NOMO-1 (cell line): ENCODE measurements at regions not wholly inside any gene's neighbourhood (a gene's known extent, or its start where the extent isn't known, plus 50 kb on each side); places are given as distances from the start of the nearest gene placed in this dataset.

ENCODE experiments used
- DNase-seq, 2 experiments: peaks; one replicate each; lab custom pipeline; 2025; ENCODE audit not compliant: unreplicated experiment in 2 of 2; lab: John Stamatoyannopoulos, UW

- DNase-seq: no peak
Observed at GRCh38 chr5:74301576-74301975, 339.0 kb downstream of the ENC1 start.

- no peak for DNase-seq
Observed at GRCh38 chr5:74300808-74301389, 339.6 kb downstream of the ENC1 start.

- DNase-seq: no peak
Observed at GRCh38 chr5:74299833-74300232, 340.7 kb downstream of the ENC1 start.

GRCh38 chr5:74296685-74297408, 343.7 kb downstream of the ENC1 start:
- DNase-seq: no peak

- DNase-seq: no peak
Observed at GRCh38 chr5:74295676-74296075, 344.9 kb downstream of the ENC1 start.

GRCh38 chr5:74295141-74295540, 345.4 kb downstream of the ENC1 start:
- no peak for DNase-seq

- peak; percentile 65 to 73 for DNase-seq
Observed at GRCh38 chr5:74294231-74294705, 346.3 kb downstream of the ENC1 start.

GRCh38 chr5:74293182-74293581, 347.3 kb downstream of the ENC1 start:
- DNase-seq: no peak

GRCh38 chr5:74290634-74291241, 349.8 kb downstream of the ENC1 start:
- no peak for DNase-seq

- no peak for DNase-seq
Observed at GRCh38 chr5:74289691-74290090, 350.8 kb downstream of the ENC1 start.

GRCh38 chr5:74289238-74289637, 351.3 kb downstream of the ENC1 start:
- no peak for DNase-seq

GRCh38 chr5:74288448-74289108, 351.9 kb downstream of the ENC1 start:
- DNase-seq: no peak

- no peak for DNase-seq
Observed at GRCh38 chr5:74288038-74288437, 352.5 kb downstream of the ENC1 start.

- DNase-seq: no peak
Observed at GRCh38 chr5:74286734-74287695, 353.5 kb downstream of the ENC1 start.

GRCh38 chr5:74285675-74286280, 354.8 kb downstream of the ENC1 start:
- DNase-seq: no peak

- peak; percentile 50 to 60 for DNase-seq
Observed at GRCh38 chr5:74282490-74282889, 358.0 kb downstream of the ENC1 start.

- DNase-seq: no peak
Observed at GRCh38 chr5:74281166-74281565, 359.4 kb downstream of the ENC1 start.

GRCh38 chr5:74280306-74280705, 360.2 kb downstream of the ENC1 start:
- DNase-seq: no peak

GRCh38 chr5:74279244-74279643, 361.3 kb downstream of the ENC1 start:
- DNase-seq: no peak

- no peak for DNase-seq
Observed at GRCh38 chr5:74277418-74277817, 363.1 kb downstream of the ENC1 start.
